Spleen (tissue), 11 donors: ENCODE measurements at regions not wholly inside any gene's neighbourhood (a gene's known extent, or its start where the extent isn't known, plus 50 kb on each side); places are given as distances from the start of the nearest gene placed in this dataset.
"Not testable (repeated sequence)": the region's sequence is repeated elsewhere in the genome, so short reads cannot be mapped to it uniquely, and the experiment has no call there.

Source experiments
- DNase-seq: peaks from one replicate; pipeline ENCODE4 v3.0.0-alpha.2; 2020
- H3K27ac ChIP-seq, 8 donors: fragments of 200-600 bp; sonication (generic) in 7 of 8; 1 replicate in 4 of 8; 2 replicates in 4 of 8; pipeline versions ENCODE4 v1.5.0 to v1.8.0; 2016 to 2021; ENCODE audit warnings: inconsistent platforms in 4 of 8, mild to moderate bottlenecking in 4 of 8, moderate library complexity in 1 of 8
- H3K27me3 ChIP-seq, 7 donors: fragments of 200-600 bp; sonication (generic) in 6 of 7; replicated peaks in 1 of 7; 1 replicate in 4 of 7; 2 replicates in 3 of 7; pipeline versions ENCODE4 v1.5.0 to v1.8.0; 2016 to 2021; ENCODE audit warnings: inconsistent platforms in 3 of 7, mild to moderate bottlenecking in 1 of 7
- H3K36me3 ChIP-seq, 6 donors: fragments of 200-600 bp; sonication (generic) in 5 of 6; 1 replicate in 4 of 6; 2 replicates in 2 of 6; pipeline versions ENCODE4 v1.5.0 to v1.8.0; 2016 to 2021; ENCODE audit warnings: inconsistent platforms in 2 of 6
- H3K4me1 ChIP-seq, 6 donors: fragments of 200-600 bp; sonication (generic) in 5 of 6; 1 replicate in 3 of 6; 2 replicates in 3 of 6; pipeline versions ENCODE4 v1.5.0 to v1.8.0; 2016 to 2021; ENCODE audit warnings: inconsistent platforms in 3 of 6
- H3K4me3 ChIP-seq, 8 donors: fragments of 200-600 bp; sonication (generic) in 7 of 8; 1 replicate in 4 of 8; 2 replicates in 4 of 8; pipeline versions ENCODE4 v1.5.0 to v1.8.0; 2016 to 2021; ENCODE audit warnings: inconsistent platforms in 4 of 8, mild to moderate bottlenecking in 4 of 8, moderate library complexity in 2 of 8
- H3K9me3 ChIP-seq, 8 donors: fragments of 200-600 bp; sonication (generic) in 7 of 8; 1 replicate in 4 of 8; 2 replicates in 4 of 8; pipeline versions ENCODE4 v1.5.0 to v1.8.0; 2016 to 2021; ENCODE audit warnings: inconsistent platforms in 4 of 8
- CTCF ChIP-seq, 11 experiments: fragments of 200-600 bp in 7 of 11; fragments of 450-650 bp in 4 of 11; sonication (generic) in 4 of 11; IDR thresholded peaks in 8 of 11; conservative IDR thresholded peaks in 3 of 11; 1 replicate in 7 of 11; 2 replicates in 4 of 11; pipeline versions ENCODE4 v1.4.0 to v1.8.0; 2016 to 2021; ENCODE audit warnings: antibody characterized with exemption in 11 of 11, inconsistent platforms in 4 of 11, mild to moderate bottlenecking in 1 of 11
- POLR2A ChIP-seq, 3 donors: fragments of 450-650 bp; IDR thresholded peaks; one replicate each; pipeline ENCODE4 v1.5.1; 2017; ENCODE audit warnings: antibody characterized with exemption in 3 of 3, mild to moderate bottlenecking in 1 of 3
- POLR2AphosphoS5 ChIP-seq, 3 donors: sonication (generic); formaldehyde crosslinking; IDR thresholded peaks; one replicate each; pipeline ENCODE4 v1.5.1; 2017; ENCODE audit warnings: antibody characterized with exemption in 3 of 3
- WGBS, 5 donors: extraction: QIAGEN DNeasy Blood & Tissue Kit in 3 of 5; methylation state at CpG; one replicate each; pipeline versions ENCODE4 v1.1.5 to v1.1.7; 2013 to 2018; 5-methylcytosine and 5-hydroxymethylcytosine counted together
- intact Hi-C: fragments of 100-400 bp; cut with DNase I; formaldehyde crosslinking; loops from one replicate; pipeline ENCODE4 v1.15.0; 2023; ENCODE audit warnings: low total_unique reads
- donor health status: healthy with polysubstance abuse.
- donor health status: DM: no; HTN: no; CAD: no; lungs with moderate emphysema.
- donor health status: DM: no; HTN: no; CAD: no.
- donor health status: Bipolar disorder and iron deficiency.
- donor health status: healthy.
- donor health status: DM: no; HTN: no; CAD: no.
- donor health status: DM: yes; HTN: yes; CAD: no.

- no peaks in the 10 kb centered on the region for H3K4me1 ChIP-seq
- no peak overlapping the region for H3K27ac ChIP-seq
- DNase-seq: no peak
- H3K9me3 ChIP-seq: peaks cover 0 to 8% (median 0%) of the 10 kb centered on the region in 8 donors
- 22 to 43% (median 32%) methylated on average over 1 of the region's 1 CpG for WGBS, 5 donors
- TF ChIP-seq POLR2A (IDR thresholded peaks at IDR 0.05): no peak
- H3K27me3 ChIP-seq: no peaks in the 10 kb centered on the region
- H3K36me3 ChIP-seq: no peaks in the 10 kb centered on the region
- intact Hi-C loops: no loop called here
- no peak overlapping the region for H3K4me3 ChIP-seq
These were observed 316.5 kb upstream of the ADAMTS9 start for GRCh38 chr3:65004306-65004705.

GRCh38 chr3:65001119-65001518 lies 313.3 kb upstream of the ADAMTS9 start:
- H3K4me3 ChIP-seq, H3K27me3 ChIP-seq, H3K9me3 ChIP-seq, DNase-seq, H3K36me3 ChIP-seq, H3K4me1 ChIP-seq, H3K27ac ChIP-seq, intact Hi-C loops: not testable (repeated sequence)
- WGBS, 5 donors: 85 to 95% (median 87%) methylated on average over 4 of the region's 4 CpGs

GRCh38 chr3:64998317-64998716 lies 310.5 kb upstream of the ADAMTS9 start:
- intact Hi-C loops: no loop called here
- Histone ChIP-seq H3K4me3 (no peak overlapping the region), H3K36me3 (no peaks in the 10 kb centered on the region), H3K27ac (no peak overlapping the region), H3K9me3 (peaks cover 0 to 8% (median 0%) of the 10 kb centered on the region in 8 donors), H3K4me1 (peaks cover 0 to 5% (median 0%) of the 10 kb centered on the region in 6 donors), H3K27me3 (no peaks in the 10 kb centered on the region)
- DNase-seq: no peak
- TF ChIP-seq CTCF (IDR thresholded peaks at IDR 0.05 in 8 of 11, conservative IDR thresholded peaks at IDR 0.05 in 3 of 11) (no peak), POLR2AphosphoS5 (IDR thresholded peaks at IDR 0.05) (no peak), POLR2A (IDR thresholded peaks at IDR 0.05) (no peak)

DNA sequence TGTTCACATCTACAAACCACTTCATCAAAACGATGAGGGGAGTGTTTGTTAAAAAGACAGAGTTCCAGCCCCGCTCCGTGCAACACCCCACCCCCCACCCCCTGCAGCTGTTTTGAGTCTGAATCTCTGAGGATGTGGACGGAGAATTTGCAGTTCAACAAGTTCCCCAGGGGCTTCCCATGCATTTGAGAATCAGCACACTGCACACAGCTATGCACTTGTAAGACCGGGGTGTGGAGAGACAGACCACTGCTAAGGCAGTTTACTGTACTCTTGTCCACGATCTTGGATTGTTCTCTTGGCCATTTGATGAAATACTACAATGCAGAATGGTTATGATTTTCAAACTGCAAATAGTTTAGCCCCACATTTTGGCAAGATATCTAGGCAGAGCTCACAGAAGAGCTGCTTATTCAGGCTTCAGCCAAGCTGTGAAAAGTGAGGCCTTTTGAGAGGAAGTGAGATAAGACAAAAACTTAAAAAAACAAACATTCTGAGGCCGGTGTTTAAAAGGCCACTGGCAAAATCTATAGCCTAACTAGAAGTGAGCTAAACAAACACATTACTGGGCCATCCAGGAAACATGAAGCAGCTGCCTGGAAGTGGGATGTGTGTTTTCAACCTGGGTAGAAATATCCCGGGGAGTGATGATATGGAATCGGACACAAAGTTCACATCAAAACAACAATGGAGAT lies 308.2 kb upstream of the ADAMTS9 start:
- intact Hi-C loops: no loop called here
- DNase-seq: no peak
- Histone ChIP-seq H3K4me3 (no peak overlapping the region), H3K36me3 (no peaks in the 10 kb centered on the region), H3K9me3 (no peaks in the 10 kb centered on the region), H3K27me3 (no peaks in the 10 kb centered on the region), H3K27ac (no peak overlapping the region), H3K4me1 (peaks cover 0 to 5% (median 0%) of the 10 kb centered on the region in 6 donors)
- TF ChIP-seq POLR2AphosphoS5 (IDR thresholded peaks at IDR 0.05) (no peak), CTCF (IDR thresholded peaks at IDR 0.05 in 8 of 11, conservative IDR thresholded peaks at IDR 0.05 in 3 of 11) (no peak), POLR2A (IDR thresholded peaks at IDR 0.05) (no peak)
- WGBS, 5 donors: 27 to 42% (median 31%) methylated on average over 9 of the region's 9 CpGs

GRCh38 chr3:64993781-64994180 lies 306.0 kb upstream of the ADAMTS9 start:
- Histone ChIP-seq H3K27ac (no peak overlapping the region), H3K4me1 (peaks cover 0 to 5% (median 0%) of the 10 kb centered on the region in 6 donors), H3K4me3 (no peak overlapping the region), H3K9me3 (no peaks in the 10 kb centered on the region), H3K27me3 (no peaks in the 10 kb centered on the region), H3K36me3 (no peaks in the 10 kb centered on the region)
- WGBS, 5 donors: 86 to 94% (median 90%) methylated on average over 6 of the region's 6 CpGs
- DNase-seq: no peak
- intact Hi-C loops: no loop called here
- TF ChIP-seq CTCF (IDR thresholded peaks at IDR 0.05 in 8 of 11, conservative IDR thresholded peaks at IDR 0.05 in 3 of 11) (no peak), POLR2A (IDR thresholded peaks at IDR 0.05) (no peak), POLR2AphosphoS5 (IDR thresholded peaks at IDR 0.05) (no peak)
